ENCODE measurements at regions not wholly inside any gene's neighbourhood (a gene's known extent, or its start where the extent isn't known, plus 50 kb on each side); places are given as distances from the start of the nearest gene placed in this dataset.

- DNase-seq (ENCODE audit: low read depth, low spot score) = peak; percentile 54
These were observed 163.9 kb upstream of the KIT start for GRCh38 chr4:54493862-54494261.

DNA sequence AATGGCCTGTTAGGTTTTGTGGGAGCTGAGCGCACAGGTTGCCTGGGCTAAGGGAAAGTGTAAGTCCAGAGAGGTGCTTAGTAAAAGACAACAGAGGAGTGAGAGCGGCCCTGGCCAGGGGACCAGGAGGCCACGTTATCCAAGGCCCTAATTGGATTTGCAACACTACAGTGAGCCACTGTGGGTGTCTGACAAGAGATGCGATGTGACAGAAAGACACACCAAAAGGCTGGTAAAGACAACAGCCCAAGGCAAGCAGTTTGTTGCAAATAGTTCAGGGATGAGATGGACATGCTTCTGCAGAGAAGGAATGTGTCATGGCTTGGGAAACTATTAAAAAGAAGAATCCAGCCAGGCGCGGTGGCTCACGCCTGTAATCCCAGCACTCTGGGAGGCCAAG is 162.7 kb upstream of the KIT start:
- DNase-seq (ENCODE audit: low read depth, low spot score) = peak; percentile 37

GRCh38 chr4:54495641-54496040 is 162.1 kb upstream of the KIT start:
- no peak for DNase-seq (ENCODE audit: low read depth, low spot score)

DNA sequence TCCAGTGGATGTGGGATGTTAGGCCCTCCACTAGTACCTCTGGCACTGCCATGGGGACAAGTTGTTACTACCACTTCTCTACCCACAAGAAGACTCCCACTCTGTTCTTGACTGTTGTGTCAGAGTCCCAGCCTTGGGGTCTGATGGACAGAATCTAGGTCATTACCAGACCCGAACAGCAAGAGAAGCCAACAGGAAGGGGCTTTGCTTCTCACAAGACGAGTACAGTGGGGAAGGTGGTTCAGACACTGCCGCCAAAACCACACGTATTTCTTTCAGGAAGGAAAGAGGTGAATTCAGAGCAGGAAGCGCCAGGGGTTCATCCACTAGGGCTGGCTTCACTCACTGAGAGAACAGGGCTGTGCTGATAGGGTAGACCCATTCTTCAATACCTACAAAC is 161.3 kb upstream of the KIT start:
- DNase-seq (ENCODE audit: low read depth, low spot score) = no peak

GRCh38 chr4:54497947-54498346 is 159.8 kb upstream of the KIT start:
- no peak for DNase-seq (ENCODE audit: low read depth, low spot score)

DNA sequence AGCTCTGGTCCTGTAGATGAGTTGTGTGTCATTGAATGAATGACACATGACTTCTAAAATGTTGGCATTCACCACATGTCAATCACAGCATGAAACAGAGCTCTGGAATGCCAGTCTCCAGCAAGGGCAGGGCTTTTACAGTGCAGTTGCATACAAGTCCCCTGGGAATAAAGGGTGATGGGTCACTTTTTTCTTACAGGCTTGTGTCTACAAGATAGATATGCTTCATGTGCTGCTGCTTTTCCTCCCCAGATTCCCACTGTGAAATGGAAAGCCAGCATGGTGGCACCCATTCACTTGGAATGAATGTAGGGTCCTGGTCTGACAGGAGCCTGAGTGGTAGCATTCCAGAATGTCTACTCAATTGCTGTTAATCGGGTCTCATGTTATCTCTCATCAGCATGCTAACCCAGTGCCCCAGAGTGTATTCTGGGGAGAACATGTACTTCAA is 159.1 kb upstream of the KIT start:
- peak; percentile 82 for DNase-seq (ENCODE audit: low read depth, low spot score)

- DNase-seq (ENCODE audit: low read depth, low spot score) = peak; percentile 84
These were observed 158.3 kb upstream of the KIT start for GRCh38 chr4:54499308-54500074.

GRCh38 chr4:54505362-54505761 is 152.4 kb upstream of the KIT start:
- DNase-seq (ENCODE audit: low read depth, low spot score) = no peak

- no peak for DNase-seq (ENCODE audit: low read depth, low spot score)
These were observed 151.8 kb upstream of the KIT start for GRCh38 chr4:54505996-54506395.

DNA sequence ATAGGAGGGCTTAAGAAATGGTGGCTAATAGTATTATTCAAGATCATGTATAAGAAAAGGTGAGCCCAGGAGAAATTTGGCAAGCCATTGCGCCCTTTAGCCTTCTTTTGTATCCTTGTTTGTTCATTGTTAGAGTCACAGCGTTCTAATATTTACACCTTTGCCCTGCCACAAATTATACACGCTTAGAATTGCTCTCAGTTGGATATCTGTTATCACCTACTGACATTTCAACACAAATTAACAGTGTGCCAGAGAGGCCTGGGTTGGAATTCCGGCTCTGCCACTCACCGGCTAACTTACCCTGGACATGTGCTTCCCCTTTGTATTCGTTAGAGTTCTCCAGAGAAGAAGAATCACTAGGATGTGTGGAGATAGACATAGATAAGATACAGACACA is 148.7 kb upstream of the KIT start:
- no peak for DNase-seq (ENCODE audit: low read depth, low spot score)

- peak; percentile 79 for DNase-seq (ENCODE audit: low read depth, low spot score)
These were observed 144.6 kb upstream of the KIT start for GRCh38 chr4:54513204-54513603.

DNA sequence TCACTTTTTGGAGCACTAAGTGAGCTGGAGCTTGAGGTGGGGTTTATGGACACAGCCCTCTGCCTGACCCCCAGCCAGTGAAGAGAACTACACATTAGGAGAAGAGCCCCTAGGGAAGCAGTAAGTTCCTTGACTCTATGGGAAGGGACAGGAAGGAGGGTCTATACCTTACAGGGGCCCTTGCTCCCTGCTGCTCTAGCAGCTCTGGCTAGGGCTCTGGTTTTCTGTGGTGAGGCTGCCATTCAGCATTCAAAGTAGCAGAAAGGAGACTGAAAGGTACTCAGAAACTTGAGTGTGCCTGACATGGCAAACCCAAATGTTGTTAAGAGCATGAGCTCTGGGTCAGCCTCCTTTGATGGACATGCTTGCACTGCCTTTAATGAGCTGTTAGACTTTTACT is 144.0 kb upstream of the KIT start:
- DNase-seq (ENCODE audit: low read depth, low spot score) = no peak

- DNase-seq (ENCODE audit: low read depth, low spot score) = no peak
These were observed 141.1 kb upstream of the KIT start for GRCh38 chr4:54516556-54517215.

GRCh38 chr4:54517781-54518444 is 139.8 kb upstream of the KIT start:
- DNase-seq (ENCODE audit: low read depth, low spot score) = no peak

GRCh38 chr4:54525602-54526001 is 132.2 kb upstream of the KIT start:
- DNase-seq (ENCODE audit: low read depth, low spot score) = peak; percentile 71

DNA sequence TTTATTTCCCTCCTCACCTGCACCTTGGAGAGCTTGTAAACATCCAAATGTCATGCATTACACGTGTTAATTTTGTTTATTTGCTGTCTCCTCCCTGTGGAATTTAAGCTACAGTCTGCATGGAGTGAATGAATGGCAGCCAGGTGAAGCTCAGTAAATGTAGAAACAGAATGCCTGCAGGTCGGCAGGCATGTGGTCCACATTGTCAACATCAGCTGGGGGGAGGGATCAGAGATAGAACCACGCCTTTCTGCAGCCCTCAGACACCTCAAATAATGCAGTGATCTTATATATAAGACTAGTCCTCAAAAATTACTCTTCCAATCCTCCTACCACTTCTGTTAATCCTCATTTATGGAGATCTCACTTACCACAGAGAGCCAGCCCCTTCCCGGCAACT is 131.2 kb upstream of the KIT start:
- no peak for DNase-seq (ENCODE audit: low read depth, low spot score)

GRCh38 chr4:54527532-54527931 is 130.2 kb upstream of the KIT start:
- no peak for DNase-seq (ENCODE audit: low read depth, low spot score)

DNA sequence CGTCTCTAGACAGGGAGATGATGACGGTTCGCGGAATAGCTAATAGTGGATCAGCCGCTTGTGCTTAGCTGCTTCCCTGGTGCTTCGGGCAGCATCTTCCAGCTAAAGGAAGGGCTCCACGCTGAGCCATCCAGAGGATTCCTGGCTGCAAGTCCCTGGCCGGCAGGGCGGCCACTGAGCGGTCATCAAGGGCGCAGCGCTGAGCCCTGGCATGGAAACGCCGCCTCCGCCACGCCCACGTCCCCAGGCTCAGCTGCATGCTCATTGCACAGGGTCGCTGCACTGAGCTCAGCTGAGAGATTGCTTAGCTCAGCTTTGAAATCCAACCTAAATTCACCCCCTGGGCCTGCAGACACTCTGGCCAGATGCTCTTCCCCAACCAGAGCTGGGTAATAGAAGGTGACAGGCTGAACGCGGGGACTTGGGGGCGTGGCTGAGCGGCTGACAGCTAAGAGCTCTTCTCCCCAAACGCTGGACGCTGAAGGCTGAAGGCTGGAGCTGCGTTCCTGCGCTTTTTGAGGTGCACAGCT is 118.2 kb upstream of the KIT start:
- DNase-seq (ENCODE audit: low read depth, low spot score) = peak; percentile 80

DNA sequence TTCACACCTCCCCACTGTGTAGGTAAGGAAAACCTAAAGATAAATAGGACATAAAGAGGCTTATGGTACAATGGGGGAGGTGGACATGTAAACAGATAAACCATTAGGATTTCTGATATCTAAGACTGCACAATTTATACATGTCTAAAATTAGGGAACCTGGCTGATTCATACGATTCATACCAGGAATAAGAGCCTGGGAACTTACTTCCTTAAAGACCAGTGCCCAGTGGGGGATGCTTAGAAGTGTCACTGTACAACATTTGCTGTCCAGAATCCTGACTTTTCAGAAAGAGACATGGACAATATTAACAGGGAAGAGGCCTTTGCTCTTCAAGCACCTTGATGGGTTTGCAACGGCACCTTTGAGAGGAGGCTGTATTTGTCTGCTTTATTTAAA is 116.8 kb upstream of the KIT start:
- no peak for DNase-seq (ENCODE audit: low read depth, low spot score)

GRCh38 chr4:54541426-54542118 is 116.2 kb upstream of the KIT start:
- DNase-seq (ENCODE audit: low read depth, low spot score) = peak; percentile 40

- no peak for DNase-seq (ENCODE audit: low read depth, low spot score)
These were observed 115.7 kb upstream of the KIT start for GRCh38 chr4:54542119-54542438.

DNA sequence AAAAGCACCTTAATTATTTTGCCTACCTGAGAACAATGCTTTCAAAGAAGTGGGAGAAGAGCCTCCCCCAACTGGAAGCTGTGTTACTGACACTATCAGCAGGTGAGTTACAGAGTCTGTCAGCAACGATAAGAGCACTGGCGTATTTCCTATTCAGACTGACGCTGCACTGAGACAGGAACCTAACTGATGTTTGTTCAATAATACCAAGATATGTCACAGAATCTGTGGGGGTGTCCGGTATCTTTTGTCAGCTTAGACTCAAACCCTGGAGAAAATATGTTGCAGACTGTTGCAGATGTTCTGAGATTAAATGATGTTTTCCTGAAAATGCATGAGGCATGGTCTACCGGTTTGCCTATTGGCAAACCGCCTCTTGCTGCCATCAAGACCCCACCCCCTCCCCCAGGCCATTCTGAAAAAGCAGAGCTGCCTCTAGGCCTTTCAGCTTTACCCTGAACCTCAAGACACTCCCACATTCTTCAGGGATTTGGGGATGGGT is 115.2 kb upstream of the KIT start:
- no peak for DNase-seq (ENCODE audit: low read depth, low spot score)
